Suprapubic skin (tissue), 4 donors: ENCODE measurements at regions not wholly inside any gene's neighbourhood (a gene's known extent, or its start where the extent isn't known, plus 50 kb on each side); places are given as distances from the start of the nearest gene placed in this dataset.
"Not testable (repeated sequence)": the region's sequence is repeated elsewhere in the genome, so short reads cannot be mapped to it uniquely, and the experiment has no call there.

Source experiments
- CTCF ChIP-seq, 2 donors: fragments of 200-600 bp in 1 of 2; fragments of 450-650 bp in 1 of 2; sonication (generic) in 1 of 2; IDR thresholded peaks; one replicate each; pipeline ENCODE4 v1.5.1; 2016 to 2019; ENCODE audit warnings: antibody characterized with exemption in 2 of 2, mild to moderate bottlenecking in 1 of 2, moderate library complexity in 1 of 2
- EP300 ChIP-seq: sonication (generic); formaldehyde crosslinking; IDR thresholded peaks from one replicate; pipeline ENCODE4 v1.6.1; 2017; ENCODE audit warnings: antibody characterized with exemption
- POLR2A ChIP-seq, 2 donors: fragments of 450-650 bp; IDR thresholded peaks; one replicate each; pipeline ENCODE4 v1.6.1; 2017; ENCODE audit warnings: antibody characterized with exemption in 2 of 2, mild to moderate bottlenecking in 2 of 2, moderate library complexity in 2 of 2
- POLR2AphosphoS5 ChIP-seq, 3 donors: sonication (generic); formaldehyde crosslinking; IDR thresholded peaks; one replicate each; pipeline ENCODE4 v1.6.1; 2017; ENCODE audit warnings: antibody characterized with exemption in 3 of 3

DNA sequence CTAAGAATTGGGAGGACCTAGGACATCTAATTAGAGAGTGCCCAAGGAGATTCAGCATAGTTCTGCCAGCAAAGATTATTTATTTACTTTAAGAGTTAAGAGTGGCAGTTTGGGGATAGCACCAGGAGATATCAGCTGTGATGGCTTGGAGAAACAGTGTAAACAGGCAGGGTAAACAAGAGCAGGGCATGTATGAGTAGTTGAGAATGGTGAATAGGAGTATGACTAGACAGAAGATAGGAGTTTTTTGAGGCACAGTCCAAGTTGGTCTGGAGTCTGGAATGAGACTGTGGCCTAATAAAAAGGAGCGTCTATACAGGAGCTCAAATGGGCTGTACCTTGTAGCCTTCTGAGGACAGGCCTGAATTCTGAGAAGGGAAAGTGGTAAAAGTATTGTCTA is 404.1 kb downstream of the BCKDHB start:
- not testable (repeated sequence) for TF ChIP-seq POLR2A (IDR thresholded peaks at IDR 0.05); CTCF (IDR thresholded peaks at IDR 0.05); EP300; POLR2AphosphoS5 (IDR thresholded peaks at IDR 0.05)
